CD4-positive, alpha-beta T cell (primary cell): ENCODE measurements at regions not wholly inside any gene's neighbourhood (a gene's known extent, or its start where the extent isn't known, plus 50 kb on each side); places are given as distances from the start of the nearest gene placed in this dataset.

Experiments
- ATAC-seq: fragments of 200-7000 bp; cut with Tn5 transposase; one replicate; pipeline ENCODE4 v1.10.0; 2022; ENCODE audit warnings: mild to moderate bottlenecking; ENCODE audit not compliant: poor library complexity
- CTCF ChIA-PET: fragments of 350-600 bp; sonication (Branson Sonifier 250); formaldehyde crosslinking; loops from one replicate; lab custom pipeline; 2021; ENCODE audit warnings: antibody characterized with exemption, inconsistent platforms; lab: Charles Lee
- POLR2A ChIA-PET: fragments of 350-600 bp; sonication (Branson Sonifier 250); formaldehyde crosslinking; loops from one replicate; lab custom pipeline; 2021; ENCODE audit warnings: antibody characterized with exemption, inconsistent platforms; lab: Charles Lee
- DNase-seq, 14 experiments: peaks; one replicate each; pipeline ENCODE4 v3.0.0-alpha.2; 2013 to 2020; ENCODE audit warnings: mixed read lengths in 2 of 14
- H3K27ac ChIP-seq, 2 donors: one replicate each; pipeline versions ENCODE4 v1.5.1 to v1.7.0; 2013; ENCODE audit warnings: low read length in 2 of 2, low read depth in 1 of 2, mild to moderate bottlenecking in 1 of 2
- H3K27me3 ChIP-seq, 2 experiments: 1 replicate in 1 of 2; 2 replicates in 1 of 2; pipeline versions ENCODE4 v1.6.1 to v1.7.0; 2013; ENCODE audit warnings: low read length in 2 of 2, control low read depth in 1 of 2, mild to moderate bottlenecking in 1 of 2, moderate library complexity in 1 of 2; ENCODE audit not compliant: insufficient read depth in 2 of 2, control insufficient read depth in 1 of 2
- H3K36me3 ChIP-seq: one replicate; pipeline ENCODE4 v1.6.1; 2013; ENCODE audit warnings: low read length, control low read depth; ENCODE audit not compliant: insufficient read depth
- H3K4me1 ChIP-seq: one replicate; pipeline ENCODE4 v1.6.1; 2013; ENCODE audit warnings: low read length, control low read depth; ENCODE audit not compliant: insufficient read depth
- H3K4me3 ChIP-seq: one replicate; pipeline ENCODE4 v1.5.1; 2013; ENCODE audit warnings: mild to moderate bottlenecking, low read length, moderate library complexity
- H3K9me3 ChIP-seq, 2 experiments: 1 replicate in 1 of 2; 2 replicates in 1 of 2; pipeline versions ENCODE4 v1.6.1 to v1.7.0; 2013; ENCODE audit warnings: low read length in 2 of 2, mild to moderate bottlenecking in 2 of 2, control low read depth in 1 of 2, moderate library complexity in 1 of 2; ENCODE audit not compliant: control insufficient read depth in 1 of 2, insufficient read depth in 1 of 2
- H3K27ac Mint-ChIP-seq: one replicate; pipeline ENCODE4 v1.8.0; 2020; ENCODE audit warnings: mixed read lengths
- H3K27me3 Mint-ChIP-seq: one replicate; pipeline ENCODE4 v1.8.0; 2021; ENCODE audit warnings: mixed read lengths
- H3K36me3 Mint-ChIP-seq: one replicate; pipeline ENCODE4 v1.8.0; 2021; ENCODE audit warnings: low read depth, mixed read lengths
- H3K4me1 Mint-ChIP-seq: one replicate; pipeline ENCODE4 v1.8.0; 2021; ENCODE audit warnings: low read depth, mixed read lengths
- H3K4me3 Mint-ChIP-seq: one replicate; pipeline ENCODE4 v1.8.0; 2020; ENCODE audit warnings: mild to moderate bottlenecking, mixed read lengths
- H3K9me3 Mint-ChIP-seq: one replicate; pipeline ENCODE4 v1.8.0; 2020; ENCODE audit warnings: mixed read lengths
- intact Hi-C, 2 experiments: fragments of 100-400 bp; cut with DNase I in 1 of 2; cut with micrococcal nuclease in 1 of 2; formaldehyde crosslinking; loops; one replicate each; pipeline versions ENCODE4 v1.15.1 to v1.9.0; 2023 to 2025; cut with DNase I, micrococcal nuclease
- TF ChIP-seq, protein P1 (sequence below): fragments of 200-600 bp; IDR thresholded peaks from one replicate; pipeline ENCODE4 v1.8.0; 2022; ENCODE audit warnings: antibody characterized with exemption, mild to moderate bottlenecking

DNA sequence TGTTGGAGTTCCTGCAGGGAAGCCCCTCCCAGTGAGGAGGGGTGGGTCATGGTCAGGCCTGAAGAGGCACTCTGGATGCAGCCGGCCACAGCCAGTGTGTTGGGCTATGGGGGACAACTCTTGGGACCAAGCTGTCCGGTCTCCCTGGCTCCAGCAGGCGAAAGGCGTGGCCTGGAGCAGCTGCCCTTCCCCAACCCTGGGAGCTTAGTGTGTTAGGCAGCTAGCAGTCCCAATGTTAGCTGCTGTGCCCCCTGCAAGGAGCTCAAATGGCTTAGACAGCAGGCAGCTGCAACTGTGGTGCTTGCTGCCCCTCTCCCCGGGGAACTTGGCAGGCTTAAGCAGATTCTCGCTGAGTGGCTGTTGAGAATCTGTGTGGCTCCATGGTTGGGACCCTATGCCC lies 67.5 kb upstream of the ACTBL2 start:
- no peaks in the 10 kb centered on the region for H3K9me3 Mint-ChIP-seq
- Histone ChIP-seq H3K4me1 (no peaks in the 10 kb centered on the region), H3K4me3 (no peak overlapping the region), H3K36me3 (no peaks in the 10 kb centered on the region), H3K27ac (no peak overlapping the region), H3K9me3 (peaks cover 0 to 5% of the 10 kb centered on the region in 2 experiments), H3K27me3 (no peaks in the 10 kb centered on the region)
- TF ChIP-seq, protein P1, sequence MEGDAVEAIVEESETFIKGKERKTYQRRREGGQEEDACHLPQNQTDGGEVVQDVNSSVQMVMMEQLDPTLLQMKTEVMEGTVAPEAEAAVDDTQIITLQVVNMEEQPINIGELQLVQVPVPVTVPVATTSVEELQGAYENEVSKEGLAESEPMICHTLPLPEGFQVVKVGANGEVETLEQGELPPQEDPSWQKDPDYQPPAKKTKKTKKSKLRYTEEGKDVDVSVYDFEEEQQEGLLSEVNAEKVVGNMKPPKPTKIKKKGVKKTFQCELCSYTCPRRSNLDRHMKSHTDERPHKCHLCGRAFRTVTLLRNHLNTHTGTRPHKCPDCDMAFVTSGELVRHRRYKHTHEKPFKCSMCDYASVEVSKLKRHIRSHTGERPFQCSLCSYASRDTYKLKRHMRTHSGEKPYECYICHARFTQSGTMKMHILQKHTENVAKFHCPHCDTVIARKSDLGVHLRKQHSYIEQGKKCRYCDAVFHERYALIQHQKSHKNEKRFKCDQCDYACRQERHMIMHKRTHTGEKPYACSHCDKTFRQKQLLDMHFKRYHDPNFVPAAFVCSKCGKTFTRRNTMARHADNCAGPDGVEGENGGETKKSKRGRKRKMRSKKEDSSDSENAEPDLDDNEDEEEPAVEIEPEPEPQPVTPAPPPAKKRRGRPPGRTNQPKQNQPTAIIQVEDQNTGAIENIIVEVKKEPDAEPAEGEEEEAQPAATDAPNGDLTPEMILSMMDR: no peak
- CTCF ChIA-PET: no interaction called here
- intact Hi-C loops: no loop called here
- no peaks in the 10 kb centered on the region for H3K36me3 Mint-ChIP-seq
- DNase-seq (no peak), ATAC-seq (no peak)
- POLR2A ChIA-PET: no interaction called here
- no peaks in the 10 kb centered on the region for H3K4me1 Mint-ChIP-seq
- H3K27ac Mint-ChIP-seq: no peak overlapping the region
- no peaks in the 10 kb centered on the region for H3K27me3 Mint-ChIP-seq
- H3K4me3 Mint-ChIP-seq: no peak overlapping the region

- Histone ChIP-seq H3K27ac (no peak overlapping the region), H3K27me3 (no peaks in the 10 kb centered on the region), H3K36me3 (no peaks in the 10 kb centered on the region), H3K9me3 (peaks cover 0 to 5% of the 10 kb centered on the region in 2 experiments), H3K4me3 (no peak overlapping the region), H3K4me1 (no peaks in the 10 kb centered on the region)
- no peaks in the 10 kb centered on the region for H3K4me1 Mint-ChIP-seq
- POLR2A ChIA-PET: no interaction called here
- intact Hi-C loops: no loop called here
- DNase-seq: no peak
- no peak overlapping the region for H3K4me3 Mint-ChIP-seq
- no peaks in the 10 kb centered on the region for H3K36me3 Mint-ChIP-seq
- CTCF ChIA-PET: no interaction called here
- H3K27me3 Mint-ChIP-seq: no peaks in the 10 kb centered on the region
- H3K9me3 Mint-ChIP-seq: no peaks in the 10 kb centered on the region
- no peak for ATAC-seq
- TF ChIP-seq, protein P1: no peak
- no peak overlapping the region for H3K27ac Mint-ChIP-seq
These were observed 67.0 kb upstream of the ACTBL2 start for GRCh38 chr5:57549566-57549965.

- TF ChIP-seq, protein P1: no peak
- Histone ChIP-seq H3K36me3 (no peaks in the 10 kb centered on the region), H3K4me1 (no peaks in the 10 kb centered on the region), H3K27ac (no peak overlapping the region), H3K4me3 (no peak overlapping the region), H3K27me3 (no peaks in the 10 kb centered on the region), H3K9me3 (no peaks in the 10 kb centered on the region)
- Mint-ChIP-seq H3K4me3 (no peak overlapping the region), H3K9me3 (no peaks in the 10 kb centered on the region), H3K27me3 (peaks cover 6% of the 10 kb centered on the region), H3K4me1 (no peaks in the 10 kb centered on the region), H3K36me3 (no peaks in the 10 kb centered on the region), H3K27ac (no peak overlapping the region)
- intact Hi-C loops: no loop called here
- CTCF ChIA-PET: interaction anchor here (0.6 kb wide), 1 partner anchor 713 kb away, joined by 3 read pairs; no protein-coding TSS in a partner anchor
- DNase-seq (no peak), ATAC-seq (no peak)
- POLR2A ChIA-PET: no interaction called here
These were observed 58.2 kb upstream of the ACTBL2 start for GRCh38 chr5:57540823-57541222.
